H1 (cell line): ENCODE measurements at regions not wholly inside any gene's neighbourhood (a gene's known extent, or its start where the extent isn't known, plus 50 kb on each side); places are given as distances from the start of the nearest gene placed in this dataset.

Experiments used
- CTBP2 ChIP-seq: IDR thresholded peaks from 2 replicates; pipeline ENCODE4 v1.7.0; 2011; ENCODE audit warnings: borderline replicate concordance, mild to moderate bottlenecking, moderate library complexity, mixed read lengths, low read length; ENCODE audit not compliant: insufficient read depth, insufficient read length
- MAFK ChIP-seq: IDR thresholded peaks from 2 replicates; pipeline ENCODE4 v1.6.1; 2012; ENCODE audit warnings: low read depth, mild to moderate bottlenecking, improper control_type of control experiment, low read length
- RBBP5 ChIP-seq: IDR thresholded peaks from 2 replicates; pipeline ENCODE4 v1.7.1; 2012; ENCODE audit warnings: low read depth, mild to moderate bottlenecking, inconsistent platforms, low read length, moderate library complexity, borderline replicate concordance
- RXRA ChIP-seq: IDR thresholded peaks from 2 replicates; pipeline ENCODE4 v1.6.1; 2011; ENCODE audit warnings: low read depth, mild to moderate bottlenecking, low read length, moderate library complexity; ENCODE audit not compliant: insufficient read depth
- SIX5 ChIP-seq: IDR thresholded peaks from 2 replicates; pipeline ENCODE4 v1.6.1; 2011; ENCODE audit warnings: mild to moderate bottlenecking, low read depth, low read length
- SP1 ChIP-seq: IDR thresholded peaks from 2 replicates; pipeline ENCODE4 v1.6.1; 2011; ENCODE audit warnings: low read depth, low read length

DNA sequence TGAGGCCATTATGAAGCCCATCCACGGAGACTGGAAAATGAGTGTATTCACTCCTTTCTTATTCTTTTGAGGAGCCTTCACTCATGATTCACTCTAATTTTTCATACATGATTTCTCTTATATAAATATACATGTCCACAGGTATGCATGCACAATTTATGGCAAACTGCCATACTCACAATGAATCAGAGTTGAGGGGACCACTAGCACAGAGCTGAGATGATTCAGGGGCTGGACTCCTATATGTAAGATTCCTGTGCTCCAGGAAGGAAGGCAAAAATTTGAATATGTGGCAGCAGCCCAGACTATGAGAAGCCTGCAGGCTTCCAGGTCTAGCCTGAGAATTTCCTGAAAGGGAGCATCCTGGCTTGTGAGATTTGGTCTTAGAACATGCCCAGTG lies 484.6 kb downstream of the PRELID2 start (continued):
- TF ChIP-seq SIX5: no peak
- no peak for TF ChIP-seq MAFK
- TF ChIP-seq CTBP2: no peak
- TF ChIP-seq RBBP5: no peak
- no peak for TF ChIP-seq RXRA
- TF ChIP-seq SP1: no peak
